ENCODE measurements at regions not wholly inside any gene's neighbourhood (a gene's known extent, or its start where the extent isn't known, plus 50 kb on each side); places are given as distances from the start of the nearest gene placed in this dataset.
A peak's percentile ranks its signal among the peaks of the same experiment; 100 is the strongest.

- TF ChIP-seq, protein P1, sequence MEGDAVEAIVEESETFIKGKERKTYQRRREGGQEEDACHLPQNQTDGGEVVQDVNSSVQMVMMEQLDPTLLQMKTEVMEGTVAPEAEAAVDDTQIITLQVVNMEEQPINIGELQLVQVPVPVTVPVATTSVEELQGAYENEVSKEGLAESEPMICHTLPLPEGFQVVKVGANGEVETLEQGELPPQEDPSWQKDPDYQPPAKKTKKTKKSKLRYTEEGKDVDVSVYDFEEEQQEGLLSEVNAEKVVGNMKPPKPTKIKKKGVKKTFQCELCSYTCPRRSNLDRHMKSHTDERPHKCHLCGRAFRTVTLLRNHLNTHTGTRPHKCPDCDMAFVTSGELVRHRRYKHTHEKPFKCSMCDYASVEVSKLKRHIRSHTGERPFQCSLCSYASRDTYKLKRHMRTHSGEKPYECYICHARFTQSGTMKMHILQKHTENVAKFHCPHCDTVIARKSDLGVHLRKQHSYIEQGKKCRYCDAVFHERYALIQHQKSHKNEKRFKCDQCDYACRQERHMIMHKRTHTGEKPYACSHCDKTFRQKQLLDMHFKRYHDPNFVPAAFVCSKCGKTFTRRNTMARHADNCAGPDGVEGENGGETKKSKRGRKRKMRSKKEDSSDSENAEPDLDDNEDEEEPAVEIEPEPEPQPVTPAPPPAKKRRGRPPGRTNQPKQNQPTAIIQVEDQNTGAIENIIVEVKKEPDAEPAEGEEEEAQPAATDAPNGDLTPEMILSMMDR (IDR thresholded peaks at IDR 0.05; ENCODE audit: control extremely low read depth, extremely low read depth, low read depth, missing control alignments): no peak
- ChIA-PET POLR2A (no interaction called here), CTCF (interaction anchor here (1.0 to 1.6 kb wide), 2 partner anchors 11 to 73 kb away, joined by 3 to 6 read pairs; no protein-coding TSS in a partner anchor)
- no peak for DNase-seq (ENCODE audit: extremely low spot score)
Measured at GRCh38 chr1:58108783-58109182, 437.7 kb downstream of the OMA1 start.

DNA sequence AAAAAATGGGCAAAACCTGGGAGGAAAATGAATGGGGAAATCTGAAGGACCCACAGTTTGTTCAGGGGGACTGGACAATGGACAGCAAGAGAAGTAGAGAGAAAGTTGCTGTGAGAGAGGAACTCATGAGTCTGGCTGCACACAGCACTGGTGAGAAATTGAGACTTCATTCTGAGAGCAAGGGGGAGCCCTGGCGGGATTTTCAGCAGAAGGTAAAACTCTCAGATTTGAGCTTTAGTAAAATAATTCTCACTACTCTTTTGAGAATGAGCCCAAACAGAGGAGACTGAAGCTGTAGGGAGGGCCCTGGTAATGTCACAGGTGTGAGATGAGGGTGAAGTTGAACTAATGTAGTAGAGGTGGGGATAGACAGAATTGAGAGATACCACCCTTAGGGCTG, 438.6 kb downstream of the OMA1 start:
- POLR2A ChIA-PET: no interaction called here
- CTCF ChIA-PET: interaction anchor here (1.1 to 1.6 kb wide), 2 partner anchors 12 to 15 kb away, joined by 3 to 6 read pairs; no protein-coding TSS in a partner anchor
- DNase-seq (ENCODE audit: extremely low spot score): peak; percentile 20
- TF ChIP-seq, protein P1 (IDR thresholded peaks at IDR 0.05; ENCODE audit: control extremely low read depth, extremely low read depth, low read depth, missing control alignments): no peak

GRCh38 chr1:58104960-58105359, 441.6 kb downstream of the OMA1 start:
- ChIA-PET CTCF (no interaction called here), POLR2A (no interaction called here)
- TF ChIP-seq, protein P1 (IDR thresholded peaks at IDR 0.05; ENCODE audit: control extremely low read depth, extremely low read depth, low read depth, missing control alignments): no peak
- peak; percentile 47 for DNase-seq (ENCODE audit: extremely low spot score)

GRCh38 chr1:58096714-58097113, 449.8 kb downstream of the OMA1 start:
- CTCF ChIA-PET: no interaction called here
- POLR2A ChIA-PET: no interaction called here
- TF ChIP-seq, protein P1 (IDR thresholded peaks at IDR 0.05; ENCODE audit: control extremely low read depth, extremely low read depth, low read depth, missing control alignments): no peak
- no peak for DNase-seq (ENCODE audit: extremely low spot score)

DNA sequence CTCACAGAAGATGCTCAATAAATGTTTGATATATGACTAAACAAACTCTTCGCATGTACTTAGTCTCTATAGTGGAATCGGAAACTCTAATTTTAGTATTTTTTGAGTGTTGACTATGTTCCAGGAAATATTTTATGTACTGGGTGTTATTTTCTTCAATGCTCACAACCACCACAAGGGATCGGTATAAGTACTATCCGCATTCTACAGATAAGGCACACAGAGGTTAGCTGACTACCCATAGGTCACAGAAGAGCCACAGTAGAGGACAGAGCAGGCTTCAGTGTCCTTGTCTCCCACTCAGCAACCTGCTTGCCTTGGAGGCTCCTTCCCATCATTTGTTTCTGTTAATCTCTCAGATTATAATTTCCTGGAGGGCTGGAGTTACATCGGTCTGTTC, 451.3 kb downstream of the OMA1 start:
- no peak for DNase-seq (ENCODE audit: extremely low spot score)
- CTCF ChIA-PET: interaction anchor here (1.1 kb wide), 1 partner anchor 69 kb away, joined by 3 read pairs; no protein-coding TSS in a partner anchor
- TF ChIP-seq, protein P1 (IDR thresholded peaks at IDR 0.05; ENCODE audit: control extremely low read depth, extremely low read depth, low read depth, missing control alignments): no peak

GRCh38 chr1:58094221-58094620, 452.3 kb downstream of the OMA1 start:
- ChIA-PET POLR2A (no interaction called here), CTCF (interaction anchor here (1.3 kb wide), 1 partner anchor 54 kb away, joined by 3 read pairs; no protein-coding TSS in a partner anchor)
- TF ChIP-seq, protein P1 (IDR thresholded peaks at IDR 0.05; ENCODE audit: control extremely low read depth, extremely low read depth, low read depth, missing control alignments): no peak
- no peak for DNase-seq (ENCODE audit: extremely low spot score)

More for the DNA sequence above, 451.3 kb downstream of the OMA1 start:
- POLR2A ChIA-PET: no interaction called here

DNA sequence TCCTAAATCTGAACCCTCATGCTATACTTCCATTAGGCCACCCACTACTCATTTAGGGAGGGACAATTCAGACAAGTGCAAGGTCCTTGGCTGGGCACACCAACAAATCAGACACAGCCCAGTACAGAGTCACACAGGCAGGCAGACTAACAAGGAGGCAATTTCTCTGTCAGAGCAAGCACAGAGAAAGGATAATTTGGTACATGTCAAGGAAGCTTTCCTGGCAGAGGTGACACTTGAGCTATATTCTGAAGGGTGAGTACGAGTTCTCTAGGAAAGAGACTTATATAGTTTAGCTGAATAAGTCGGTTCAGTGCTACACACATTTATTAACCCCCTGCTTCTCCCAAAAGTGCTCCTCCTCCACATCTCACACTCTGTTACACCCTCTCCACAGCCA, 455.9 kb downstream of the OMA1 start:
- CTCF ChIA-PET: no interaction called here
- TF ChIP-seq, protein P1 (IDR thresholded peaks at IDR 0.05; ENCODE audit: control extremely low read depth, extremely low read depth, low read depth, missing control alignments): no peak
- DNase-seq (ENCODE audit: extremely low spot score): no peak
- POLR2A ChIA-PET: no interaction called here

Data from GM10248 (cell line).